PC-3 (cell line): ENCODE measurements at regions not wholly inside any gene's neighbourhood (a gene's known extent, or its start where the extent isn't known, plus 50 kb on each side); places are given as distances from the start of the nearest gene placed in this dataset.

Experiments
- ATAC-seq: fragments of 200-7000 bp; cut with Tn5 transposase; 2 replicates; pipeline ENCODE4 v1.9.1; 2020; ENCODE audit warnings: mild to moderate bottlenecking, moderate library complexity
- BruUV-seq: library from RNA; stranded (reverse); fragments of 400-500 nt; replicated peaks from 2 replicates; lab custom pipeline; 2021; lab: Mats Ljungman, UMichigan
- CTCF ChIA-PET: fragments of 300-600 bp; sonication (Branson Sonifier 250); formaldehyde crosslinking; loops from one replicate; lab custom pipeline; 2022; ENCODE audit warnings: antibody characterized with exemption; lab: Charles Lee
- POLR2A ChIA-PET: fragments of 300-600 bp; sonication (Branson Sonifier 250); formaldehyde crosslinking; loops from one replicate; lab custom pipeline; 2022; ENCODE audit warnings: antibody characterized with exemption; ENCODE audit not compliant: unreplicated experiment; lab: Charles Lee
- DNase-seq: peaks from one replicate; pipeline ENCODE4 v3.0.0-alpha.2; 2015
- H2AFZ ChIP-seq: fragments of 300-600 bp; sonication (generic); 2 replicates; pipeline ENCODE4 v1.6.0; 2016; ENCODE audit warnings: antibody characterized with exemption, low read length
- H3F3A ChIP-seq: fragments of 300-600 bp; sonication (generic); one replicate; pipeline ENCODE4 v1.6.0; 2017; ENCODE audit warnings: antibody characterized with exemption, low read length, control low read depth, mild to moderate bottlenecking; ENCODE audit not compliant: unreplicated experiment
- H3K27ac ChIP-seq: fragments of 300-600 bp; sonication (generic); 2 replicates; pipeline ENCODE4 v1.5.1; 2016; ENCODE audit warnings: mild to moderate bottlenecking, low read length
- H3K27me3 ChIP-seq: fragments of 300-600 bp; sonication (generic); 2 replicates; pipeline ENCODE4 v1.6.1; 2016; ENCODE audit warnings: low read length, mixed read lengths
- H3K36me3 ChIP-seq: fragments of 300-600 bp; sonication (generic); 2 replicates; pipeline ENCODE4 v1.6.1; 2016; ENCODE audit warnings: low read depth, mixed run types, low read length, mixed read lengths
- H3K4me1 ChIP-seq: fragments of 300-600 bp; sonication (generic); 2 replicates; pipeline ENCODE4 v1.5.1; 2016; ENCODE audit warnings: low read length; ENCODE audit not compliant: insufficient read depth
- H3K4me2 ChIP-seq: fragments of 300-600 bp; sonication (generic); 2 replicates; pipeline ENCODE4 v1.6.0; 2016; ENCODE audit warnings: low read length
- H3K4me3 ChIP-seq: fragments of 300-600 bp; sonication (generic); 2 replicates; pipeline ENCODE4 v1.5.1; 2016; ENCODE audit warnings: mild to moderate bottlenecking, low read length, mixed read lengths
- H3K79me2 ChIP-seq: fragments of 300-600 bp; sonication (generic); 2 replicates; pipeline ENCODE4 v1.6.1; 2017; ENCODE audit warnings: low read length, mixed read lengths
- H3K9ac ChIP-seq: fragments of 300-600 bp; sonication (generic); 2 replicates; pipeline ENCODE4 v1.6.0; 2016; ENCODE audit warnings: mild to moderate bottlenecking, low read length
- H3K9me2 ChIP-seq: fragments of 300-600 bp; sonication (generic); replicated peaks from 2 replicates; pipeline ENCODE4 v1.6.1; 2016; ENCODE audit warnings: mixed run types, low read length, mixed read lengths
- H3K9me3 ChIP-seq: fragments of 300-600 bp; sonication (generic); 2 replicates; pipeline ENCODE4 v1.6.1; 2016; ENCODE audit warnings: low read length, mixed read lengths
- H4K20me1 ChIP-seq: fragments of 300-600 bp; sonication (generic); 2 replicates; pipeline ENCODE4 v1.6.1; 2016; ENCODE audit warnings: low read length, mixed read lengths
- CTCF ChIP-seq: fragments of 300-600 bp; sonication (generic); conservative IDR thresholded peaks from 2 replicates; pipeline ENCODE4 v1.5.1; 2017; ENCODE audit warnings: antibody characterized with exemption, low read depth, mild to moderate bottlenecking, low read length
- EZH2 ChIP-seq: fragments of 300-600 bp; sonication (generic); IDR thresholded peaks from one replicate; pipeline ENCODE4 v1.6.1; 2017; ENCODE audit warnings: antibody characterized with exemption, mild to moderate bottlenecking, low read length; ENCODE audit not compliant: unreplicated experiment
- EZH2phosphoT487 ChIP-seq: fragments of 300-600 bp; sonication (generic); IDR thresholded peaks from 2 replicates; pipeline ENCODE4 v1.6.1; 2018; ENCODE audit warnings: mild to moderate bottlenecking, antibody characterized with exemption, low read length, borderline replicate concordance
- intact Hi-C: fragments of 100-400 bp; cut with micrococcal nuclease; formaldehyde crosslinking; loops from 2 replicates; pipeline ENCODE4 v1.9.0; 2023

DNA sequence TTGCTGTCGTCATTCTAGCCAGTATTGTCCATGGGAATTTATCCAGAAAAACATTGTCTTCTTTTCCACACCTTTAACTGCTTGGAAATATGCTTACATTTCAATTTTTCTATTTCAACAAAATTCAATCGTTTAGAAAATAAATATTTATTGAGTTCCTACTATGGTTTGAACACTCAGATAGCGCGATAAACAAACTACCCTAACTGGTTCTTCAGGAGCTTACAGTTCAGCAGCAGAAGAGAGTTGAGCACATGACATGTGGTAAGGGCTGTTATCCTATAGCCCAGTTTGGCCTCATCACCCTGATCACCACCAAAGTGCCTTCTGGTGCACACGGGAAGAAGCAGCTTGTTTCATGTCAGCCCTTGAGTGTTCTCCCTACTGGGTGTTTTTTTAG, 375.2 kb upstream of the SMIM21 start:
- CTCF ChIA-PET, result no interaction called here
- Histone ChIP-seq H3K79me2 (no peaks in the 10 kb centered on the region), H2AFZ (no peak overlapping the region), H3K9me2 (no peaks in the 10 kb centered on the region), H3K27me3 (peaks cover 44% of the 10 kb centered on the region), H3F3A (no peaks in the 10 kb centered on the region), H3K4me1 (no peaks in the 10 kb centered on the region), H3K36me3 (no peaks in the 10 kb centered on the region), H3K9me3 (no peaks in the 10 kb centered on the region), H3K4me3 (no peak overlapping the region), H3K4me2 (no peak overlapping the region), H3K27ac (no peak overlapping the region), H3K9ac (no peak overlapping the region), H4K20me1 (no peaks in the 10 kb centered on the region)
- intact Hi-C loops, result no loop called here
- POLR2A ChIA-PET, result no interaction called here
- no TSS peak for BruUV-seq
- ATAC-seq (no peak), DNase-seq (no peak)
- TF ChIP-seq EZH2 (no peak), CTCF (no peak), EZH2phosphoT487 (no peak)

- Histone ChIP-seq H3K9ac (no peak overlapping the region), H3K4me2 (no peak overlapping the region), H2AFZ (no peak overlapping the region), H3K4me3 (no peak overlapping the region), H3K36me3 (no peaks in the 10 kb centered on the region), H3K79me2 (no peaks in the 10 kb centered on the region), H3K4me1 (no peaks in the 10 kb centered on the region), H3K27ac (no peak overlapping the region), H3K9me3 (no peaks in the 10 kb centered on the region), H3K27me3 (peaks cover 36% of the 10 kb centered on the region), H3F3A (no peaks in the 10 kb centered on the region), H3K9me2 (no peaks in the 10 kb centered on the region), H4K20me1 (no peaks in the 10 kb centered on the region)
- CTCF ChIA-PET, result no interaction called here
- intact Hi-C loops, result no loop called here
- BruUV-seq, result no TSS peak
- no peak for DNase-seq
- ATAC-seq, result no peak
- POLR2A ChIA-PET, result no interaction called here
- TF ChIP-seq EZH2, result no peak
- TF ChIP-seq CTCF, result no peak
- no peak for TF ChIP-seq EZH2phosphoT487
These were observed 373.7 kb upstream of the SMIM21 start for GRCh38 chr18:75801178-75801577.

DNA sequence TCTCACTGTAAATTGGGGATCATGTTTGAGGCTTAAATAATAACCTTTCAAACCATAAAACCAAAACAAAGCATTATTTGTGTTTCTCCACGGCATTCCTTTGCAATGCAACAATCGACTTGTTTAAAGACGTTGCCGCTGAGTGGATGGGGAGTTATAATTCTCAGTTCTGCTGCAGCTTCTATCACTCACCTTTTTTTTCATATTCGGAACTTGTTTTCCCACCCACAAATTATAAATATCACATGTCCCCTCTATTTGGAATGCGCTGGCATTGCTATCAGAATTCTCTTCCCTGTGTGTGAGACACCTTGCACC, 372.8 kb upstream of the SMIM21 start:
- no peaks in the 10 kb centered on the region for H3K36me3 ChIP-seq
- BruUV-seq, result no TSS peak
- ATAC-seq (no peak), DNase-seq (no peak)
- CTCF ChIA-PET, result no interaction called here
- no peak overlapping the region for H3K9ac ChIP-seq
- TF ChIP-seq EZH2 (no peak), CTCF (no peak), EZH2phosphoT487 (no peak)
- POLR2A ChIA-PET, result no interaction called here
- no peaks in the 10 kb centered on the region for H3K9me2 ChIP-seq
- no peaks in the 10 kb centered on the region for H3K4me1 ChIP-seq
- no peak overlapping the region for H3K27ac ChIP-seq
- H4K20me1 ChIP-seq, result no peaks in the 10 kb centered on the region
- H3K9me3 ChIP-seq, result no peaks in the 10 kb centered on the region
- no peaks in the 10 kb centered on the region for H3K79me2 ChIP-seq
- intact Hi-C loops, result no loop called here
- H3K27me3 ChIP-seq, result peaks cover 36% of the 10 kb centered on the region
- no peak overlapping the region for H3K4me2 ChIP-seq
- no peaks in the 10 kb centered on the region for H3F3A ChIP-seq
- no peak overlapping the region for H2AFZ ChIP-seq
- no peak overlapping the region for H3K4me3 ChIP-seq
